ENCODE measurements at regions not wholly inside any gene's neighbourhood (a gene's known extent, or its start where the extent isn't known, plus 50 kb on each side); places are given as distances from the start of the nearest gene placed in this dataset.

GRCh38 chr15:35596285-35596684, 50.3 kb upstream of the DPH6 start:
- intact Hi-C loops (cut with micrococcal nuclease), result no loop called here
- peaks cover 1% of the 10 kb centered on the region for H3K27me3 Mint-ChIP-seq (ENCODE audit: insufficient read depth)
- no peaks in the 10 kb centered on the region for H3K36me3 Mint-ChIP-seq (ENCODE audit: low read depth)
- no peak overlapping the region for H3K4me3 Mint-ChIP-seq
- no peaks in the 10 kb centered on the region for H3K4me1 Mint-ChIP-seq (ENCODE audit: low read depth)
- DNase-seq (ENCODE audit: low spot score), result no peak
- H3K9me3 Mint-ChIP-seq, result no peaks in the 10 kb centered on the region
- H3K27ac Mint-ChIP-seq, result no peak overlapping the region

DNA sequence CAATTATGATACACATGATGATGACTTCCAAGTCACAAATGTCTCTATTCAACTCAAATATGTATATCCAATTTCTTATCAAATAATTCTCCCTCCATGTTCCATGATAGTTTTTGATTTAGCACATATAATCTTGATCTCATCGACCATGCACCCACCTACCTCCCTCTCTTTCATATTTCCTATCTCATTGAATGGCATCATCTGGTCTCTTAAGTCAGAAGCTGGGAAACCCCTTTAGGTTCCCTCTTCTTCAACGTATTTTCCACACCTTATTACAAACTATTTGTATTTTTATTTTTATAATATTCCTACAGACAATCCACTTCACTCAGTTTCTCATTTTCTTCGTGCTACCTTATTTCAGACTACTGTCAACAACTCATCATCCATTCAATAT, 56.9 kb upstream of the DPH6 start:
- intact Hi-C loops (cut with micrococcal nuclease), result no loop called here
- H3K27me3 Mint-ChIP-seq (ENCODE audit: insufficient read depth), result peaks cover 1% of the 10 kb centered on the region
- no peak for DNase-seq (ENCODE audit: low spot score)
- H3K4me1 Mint-ChIP-seq (ENCODE audit: low read depth), result no peaks in the 10 kb centered on the region
- no peak overlapping the region for H3K4me3 Mint-ChIP-seq
- H3K9me3 Mint-ChIP-seq, result no peaks in the 10 kb centered on the region
- no peak overlapping the region for H3K27ac Mint-ChIP-seq
- H3K36me3 Mint-ChIP-seq (ENCODE audit: low read depth), result no peaks in the 10 kb centered on the region

GRCh38 chr15:35603301-35603700, 57.3 kb upstream of the DPH6 start:
- Mint-ChIP-seq H3K27me3 (ENCODE audit: insufficient read depth) (peaks cover 1% of the 10 kb centered on the region), H3K4me1 (ENCODE audit: low read depth) (no peaks in the 10 kb centered on the region)
- intact Hi-C loops (cut with micrococcal nuclease), result no loop called here

GRCh38 chr15:35603856-35604255, 57.9 kb upstream of the DPH6 start:
- no peaks in the 10 kb centered on the region for H3K36me3 Mint-ChIP-seq (ENCODE audit: low read depth)
- H3K4me3 Mint-ChIP-seq, result no peak overlapping the region
- H3K27ac Mint-ChIP-seq, result no peak overlapping the region
- H3K27me3 Mint-ChIP-seq (ENCODE audit: insufficient read depth), result no peaks in the 10 kb centered on the region
- no peaks in the 10 kb centered on the region for H3K9me3 Mint-ChIP-seq
- intact Hi-C loops (cut with micrococcal nuclease), result no loop called here
- no peak for DNase-seq (ENCODE audit: low spot score)
- no peaks in the 10 kb centered on the region for H3K4me1 Mint-ChIP-seq (ENCODE audit: low read depth)

More at GRCh38 chr15:35603301-35603700, 57.3 kb upstream of the DPH6 start:
- Mint-ChIP-seq H3K27ac (no peak overlapping the region), H3K4me3 (no peak overlapping the region), H3K36me3 (ENCODE audit: low read depth) (no peaks in the 10 kb centered on the region), H3K9me3 (no peaks in the 10 kb centered on the region)
- no peak for DNase-seq (ENCODE audit: low spot score)

- H3K27ac Mint-ChIP-seq, result no peak overlapping the region
- no peaks in the 10 kb centered on the region for H3K9me3 Mint-ChIP-seq
- no peak for DNase-seq (ENCODE audit: low spot score)
- no peaks in the 10 kb centered on the region for H3K27me3 Mint-ChIP-seq (ENCODE audit: insufficient read depth)
- no peaks in the 10 kb centered on the region for H3K36me3 Mint-ChIP-seq (ENCODE audit: low read depth)
- no peak overlapping the region for H3K4me3 Mint-ChIP-seq
- H3K4me1 Mint-ChIP-seq (ENCODE audit: low read depth), result no peaks in the 10 kb centered on the region
- intact Hi-C loops (cut with micrococcal nuclease), result no loop called here
Measured at GRCh38 chr15:35605764-35606449, 59.9 kb upstream of the DPH6 start.

GRCh38 chr15:35606450-35606779, 60.5 kb upstream of the DPH6 start:
- Mint-ChIP-seq H3K9me3 (no peaks in the 10 kb centered on the region), H3K4me3 (no peak overlapping the region), H3K4me1 (ENCODE audit: low read depth) (no peaks in the 10 kb centered on the region), H3K27ac (no peak overlapping the region), H3K36me3 (ENCODE audit: low read depth) (no peaks in the 10 kb centered on the region), H3K27me3 (ENCODE audit: insufficient read depth) (no peaks in the 10 kb centered on the region)
- no peak for DNase-seq (ENCODE audit: low spot score)
- intact Hi-C loops (cut with micrococcal nuclease), result no loop called here

DNA sequence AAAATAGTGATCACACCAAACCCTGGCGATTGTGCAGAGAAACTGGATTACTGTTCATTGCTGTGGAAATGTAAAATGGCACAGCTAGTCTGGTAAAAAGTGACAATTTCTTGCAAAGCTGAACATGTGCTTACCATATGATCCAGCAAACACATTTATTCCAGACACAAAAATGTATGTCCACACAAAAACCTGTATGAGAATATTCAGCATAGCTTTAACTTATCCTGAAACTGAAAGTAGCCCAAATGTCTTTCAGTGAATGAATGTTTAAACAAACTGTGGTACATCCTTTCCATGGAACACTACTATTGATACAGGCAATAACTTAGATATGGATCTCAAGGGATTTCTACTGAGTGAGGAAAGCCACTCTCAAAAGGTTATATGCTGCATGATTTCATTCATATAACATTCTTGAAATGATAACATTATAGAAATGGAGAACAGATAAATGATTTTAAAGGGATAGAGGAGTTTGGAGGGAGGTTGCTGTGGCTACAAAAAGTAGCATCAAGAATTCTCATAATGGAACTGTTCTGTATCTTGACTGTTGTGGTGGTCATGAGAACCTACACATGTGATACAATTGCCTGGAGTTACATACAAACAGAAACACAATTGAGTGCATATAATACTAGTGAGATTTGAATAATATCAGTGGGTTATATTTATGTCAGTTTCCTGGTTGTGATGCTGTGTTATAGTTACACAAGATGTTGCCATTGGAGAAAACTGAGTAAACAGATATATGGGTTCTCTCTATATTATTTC, 70.7 kb upstream of the DPH6 start:
- intact Hi-C loops (cut with micrococcal nuclease), result no loop called here
- H3K27ac Mint-ChIP-seq, result no peak overlapping the region
- H3K4me1 Mint-ChIP-seq (ENCODE audit: low read depth), result no peaks in the 10 kb centered on the region
- no peak for DNase-seq (ENCODE audit: low spot score)
- peaks cover 2% of the 10 kb centered on the region for H3K27me3 Mint-ChIP-seq (ENCODE audit: insufficient read depth)
- H3K4me3 Mint-ChIP-seq, result no peak overlapping the region
- no peaks in the 10 kb centered on the region for H3K36me3 Mint-ChIP-seq (ENCODE audit: low read depth)
- H3K9me3 Mint-ChIP-seq, result no peaks in the 10 kb centered on the region

GRCh38 chr15:35618260-35619188, 72.6 kb upstream of the DPH6 start:
- Mint-ChIP-seq H3K27ac (no peak overlapping the region), H3K4me1 (ENCODE audit: low read depth) (no peaks in the 10 kb centered on the region), H3K27me3 (ENCODE audit: insufficient read depth) (no peaks in the 10 kb centered on the region), H3K4me3 (no peak overlapping the region), H3K36me3 (ENCODE audit: low read depth) (no peaks in the 10 kb centered on the region), H3K9me3 (no peaks in the 10 kb centered on the region)
- intact Hi-C loops (cut with micrococcal nuclease), result no loop called here
- no peak for DNase-seq (ENCODE audit: low spot score)

GRCh38 chr15:35622641-35623340, 76.8 kb upstream of the DPH6 start:
- Mint-ChIP-seq H3K27ac (no peak overlapping the region), H3K36me3 (ENCODE audit: low read depth) (no peaks in the 10 kb centered on the region), H3K27me3 (ENCODE audit: insufficient read depth) (no peaks in the 10 kb centered on the region), H3K9me3 (no peaks in the 10 kb centered on the region), H3K4me1 (ENCODE audit: low read depth) (no peaks in the 10 kb centered on the region), H3K4me3 (no peak overlapping the region)
- DNase-seq (ENCODE audit: low spot score), result no peak
- intact Hi-C loops (cut with micrococcal nuclease), result no loop called here

GRCh38 chr15:35624881-35625280, 78.9 kb upstream of the DPH6 start:
- intact Hi-C loops (cut with micrococcal nuclease), result no loop called here
- H3K27ac Mint-ChIP-seq, result no peak overlapping the region
- H3K4me1 Mint-ChIP-seq (ENCODE audit: low read depth), result no peaks in the 10 kb centered on the region
- no peaks in the 10 kb centered on the region for H3K36me3 Mint-ChIP-seq (ENCODE audit: low read depth)
- no peak for DNase-seq (ENCODE audit: low spot score)
- H3K9me3 Mint-ChIP-seq, result no peaks in the 10 kb centered on the region
- no peak overlapping the region for H3K4me3 Mint-ChIP-seq
- peaks cover 3% of the 10 kb centered on the region for H3K27me3 Mint-ChIP-seq (ENCODE audit: insufficient read depth)

- peaks cover 5% of the 10 kb centered on the region for H3K27me3 Mint-ChIP-seq (ENCODE audit: insufficient read depth)
- intact Hi-C loops (cut with micrococcal nuclease), result no loop called here
- no peaks in the 10 kb centered on the region for H3K9me3 Mint-ChIP-seq
Measured at GRCh38 chr15:35626571-35627318, 80.8 kb upstream of the DPH6 start.

DNA sequence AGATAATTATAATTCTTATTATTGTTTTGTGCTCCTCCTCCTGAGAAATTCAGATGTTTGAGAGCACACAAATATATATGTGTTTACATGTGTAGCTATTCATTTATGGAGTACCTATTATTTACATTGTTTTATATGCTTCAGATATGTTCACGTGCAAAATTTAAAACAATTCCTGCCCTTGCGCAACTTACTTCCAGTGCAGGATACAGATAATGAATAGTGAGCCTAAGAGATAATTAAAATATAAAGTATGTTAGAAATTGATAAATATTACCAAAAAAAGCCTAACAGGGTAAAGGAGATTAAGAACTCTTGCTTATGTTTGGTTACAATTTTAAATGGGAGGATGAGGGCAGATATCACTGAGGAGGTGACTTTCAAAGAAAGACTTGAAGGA, 81.7 kb upstream of the DPH6 start:
- H3K9me3 Mint-ChIP-seq, result no peaks in the 10 kb centered on the region
- DNase-seq (ENCODE audit: low spot score), result no peak
- H3K27me3 Mint-ChIP-seq (ENCODE audit: insufficient read depth), result peaks cover 5% of the 10 kb centered on the region
- H3K36me3 Mint-ChIP-seq (ENCODE audit: low read depth), result no peaks in the 10 kb centered on the region
- H3K27ac Mint-ChIP-seq, result no peak overlapping the region
- intact Hi-C loops (cut with micrococcal nuclease), result no loop called here
- no peaks in the 10 kb centered on the region for H3K4me1 Mint-ChIP-seq (ENCODE audit: low read depth)
- H3K4me3 Mint-ChIP-seq, result no peak overlapping the region

More at GRCh38 chr15:35626571-35627318, 80.8 kb upstream of the DPH6 start:
- H3K36me3 Mint-ChIP-seq (ENCODE audit: low read depth), result no peaks in the 10 kb centered on the region
- no peak for DNase-seq (ENCODE audit: low spot score)
- H3K4me3 Mint-ChIP-seq, result no peak overlapping the region
- H3K4me1 Mint-ChIP-seq (ENCODE audit: low read depth), result no peaks in the 10 kb centered on the region
- no peak overlapping the region for H3K27ac Mint-ChIP-seq

Data from activated T-helper 1 cell treated with anti-CD3 and anti-CD28 coated beads, Interleukin-12 subunit alpha, Interleukin-12 subunit beta, Interleukin-2, Interleukin-4 antibody, amounts not matched to agents 30 ng/mL and 10 ng/mL and 1 ng/mL, durations not matched to agents 14 hours and 24 hours and 36 hours (primary cell).